Mammary epithelial cell (primary cell): ENCODE measurements at regions not wholly inside any gene's neighbourhood (a gene's known extent, or its start where the extent isn't known, plus 50 kb on each side); places are given as distances from the start of the nearest gene placed in this dataset.

ENCODE experiments used
- CTCF ChIP-seq, 2 donors: IDR thresholded peaks in 1 of 2; conservative IDR thresholded peaks in 1 of 2; 2 replicates each; pipeline ENCODE4 v1.5.1; 2011 to 2012; ENCODE audit warnings: inconsistent platforms in 2 of 2, low read length in 2 of 2, mild to moderate bottlenecking in 2 of 2, control low read depth in 1 of 2, low read depth in 1 of 2; ENCODE audit not compliant: insufficient read depth in 1 of 2; ENCODE audit errors: extremely low read depth in 1 of 2
- EZH2 ChIP-seq: IDR thresholded peaks from 2 replicates; pipeline ENCODE4 v1.6.1; 2012; ENCODE audit warnings: low read length, inconsistent platforms, borderline replicate concordance

GRCh38 chr4:28942631-28943030, 1777.5 kb upstream of the PCDH7 start:
- TF ChIP-seq CTCF (conservative IDR thresholded peaks at IDR 0.05 in 1 of 2, IDR thresholded peaks at IDR 0.05 in 1 of 2; ENCODE audit: extremely low read depth in 1 of 2, insufficient read depth in 1 of 2, low read depth in 1 of 2, low read length in 2 of 2) (no peak), EZH2 (no peak)
